Mucosa of gallbladder (tissue), 1 donor: ENCODE measurements at regions not wholly inside any gene's neighbourhood (a gene's known extent, or its start where the extent isn't known, plus 50 kb on each side); places are given as distances from the start of the nearest gene placed in this dataset.

Source experiments
- DNase-seq: peaks from one replicate; pipeline ENCODE4 v3.0.0-alpha.2; 2020; ENCODE audit warnings: low spot score
- donor health status: DM: no; HTN: no; CAD: no.

GRCh38 chr15:94910166-94910565 lies 678.8 kb downstream of the MCTP2 start:
- no peak for DNase-seq

GRCh38 chr15:94912760-94913159 lies 681.4 kb downstream of the MCTP2 start:
- no peak for DNase-seq

GRCh38 chr15:94917068-94917467 lies 685.7 kb downstream of the MCTP2 start:
- DNase-seq: no peak

GRCh38 chr15:94921936-94922335 lies 690.6 kb downstream of the MCTP2 start:
- DNase-seq: no peak

GRCh38 chr15:94924057-94924456 lies 692.7 kb downstream of the MCTP2 start:
- no peak for DNase-seq

- no peak for DNase-seq
Observed at GRCh38 chr15:94924971-94925598, 693.7 kb downstream of the MCTP2 start.

GRCh38 chr15:94925680-94926079 lies 694.3 kb downstream of the MCTP2 start:
- DNase-seq: no peak

- DNase-seq: no peak
Observed at GRCh38 chr15:94927003-94927402, 695.6 kb downstream of the MCTP2 start.

GRCh38 chr15:94929282-94929681 lies 697.9 kb downstream of the MCTP2 start:
- no peak for DNase-seq

- DNase-seq: no peak
Observed at GRCh38 chr15:94930441-94930840, 699.1 kb downstream of the MCTP2 start.

GRCh38 chr15:94930960-94931359 lies 699.6 kb downstream of the MCTP2 start:
- DNase-seq: no peak

GRCh38 chr15:94934440-94934839 lies 703.1 kb downstream of the MCTP2 start:
- DNase-seq: no peak

GRCh38 chr15:94937242-94937641 lies 705.9 kb downstream of the MCTP2 start:
- DNase-seq: no peak

- no peak for DNase-seq
Observed at GRCh38 chr15:94943888-94944287, 712.5 kb downstream of the MCTP2 start.

- DNase-seq: no peak
Observed at GRCh38 chr15:94951538-94951937, 720.2 kb downstream of the MCTP2 start.

GRCh38 chr15:94963953-94964352 lies 732.6 kb downstream of the MCTP2 start:
- DNase-seq: no peak

- DNase-seq: no peak
Observed at GRCh38 chr15:94965593-94965992, 734.2 kb downstream of the MCTP2 start.

- no peak for DNase-seq
Observed at GRCh38 chr15:94968133-94968532, 736.8 kb downstream of the MCTP2 start.

- no peak for DNase-seq
Observed at GRCh38 chr15:94970096-94970495, 738.7 kb downstream of the MCTP2 start.

- no peak for DNase-seq
Observed at GRCh38 chr15:94970802-94971201, 739.4 kb downstream of the MCTP2 start.

- DNase-seq: no peak
Observed at GRCh38 chr15:94972314-94972713, 741.0 kb downstream of the MCTP2 start.

- DNase-seq: no peak
Observed at GRCh38 chr15:94987085-94987484, 755.7 kb downstream of the MCTP2 start.

- DNase-seq: no peak
Observed at GRCh38 chr15:94991718-94992117, 760.4 kb downstream of the MCTP2 start.

GRCh38 chr15:95009635-95010034 lies 778.3 kb downstream of the MCTP2 start:
- no peak for DNase-seq
